GM04503 (cell line): ENCODE measurements at regions not wholly inside any gene's neighbourhood (a gene's known extent, or its start where the extent isn't known, plus 50 kb on each side); places are given as distances from the start of the nearest gene placed in this dataset.
A peak's percentile ranks its signal among the peaks of the same experiment; 100 is the strongest.

Experiments
- DNase-seq: peaks from one replicate; pipeline ENCODE4 v3.0.0-alpha.2; 2012; ENCODE audit warnings: low read depth

DNA sequence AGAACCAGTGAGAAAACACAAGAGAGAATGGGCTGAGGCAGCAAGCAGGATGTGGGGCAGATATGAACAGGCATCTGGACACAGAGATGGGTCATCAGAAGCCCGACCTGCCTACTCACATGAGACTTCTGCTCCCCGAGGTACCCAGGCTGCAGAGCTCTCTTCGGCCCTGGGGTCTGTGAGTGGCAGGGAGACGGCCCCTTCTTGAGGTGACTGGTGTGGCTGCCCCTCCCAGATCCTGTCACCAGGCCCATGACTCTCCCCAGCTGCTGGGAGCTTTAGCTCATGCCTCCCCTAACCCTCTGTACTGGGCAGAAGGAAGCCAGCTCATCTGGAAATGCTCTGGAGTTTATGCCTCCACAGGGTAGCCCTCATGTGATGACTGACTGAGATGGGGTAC lies 157.6 kb upstream of the PCBD1 start:
- no peak for DNase-seq

DNA sequence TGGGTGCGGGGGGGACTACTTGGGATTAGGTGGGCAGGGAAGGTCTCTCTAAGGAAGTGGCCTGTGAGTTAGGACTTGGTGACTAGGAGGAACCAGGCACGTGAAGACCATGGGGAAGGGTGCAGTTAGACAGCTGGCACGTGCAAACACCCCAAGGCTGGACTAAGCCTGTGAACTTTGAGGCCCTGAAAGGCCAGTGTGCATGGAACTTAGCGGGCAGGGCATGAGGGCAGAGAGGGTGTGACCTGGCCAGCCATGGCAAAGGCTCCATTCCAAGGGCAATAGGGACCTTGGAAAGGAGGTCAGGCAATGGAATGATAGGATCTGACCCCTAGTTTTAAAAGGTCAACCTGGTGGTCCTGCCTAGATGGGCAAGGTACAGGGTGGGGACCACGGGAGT lies 158.4 kb upstream of the PCBD1 start:
- DNase-seq = no peak

DNA sequence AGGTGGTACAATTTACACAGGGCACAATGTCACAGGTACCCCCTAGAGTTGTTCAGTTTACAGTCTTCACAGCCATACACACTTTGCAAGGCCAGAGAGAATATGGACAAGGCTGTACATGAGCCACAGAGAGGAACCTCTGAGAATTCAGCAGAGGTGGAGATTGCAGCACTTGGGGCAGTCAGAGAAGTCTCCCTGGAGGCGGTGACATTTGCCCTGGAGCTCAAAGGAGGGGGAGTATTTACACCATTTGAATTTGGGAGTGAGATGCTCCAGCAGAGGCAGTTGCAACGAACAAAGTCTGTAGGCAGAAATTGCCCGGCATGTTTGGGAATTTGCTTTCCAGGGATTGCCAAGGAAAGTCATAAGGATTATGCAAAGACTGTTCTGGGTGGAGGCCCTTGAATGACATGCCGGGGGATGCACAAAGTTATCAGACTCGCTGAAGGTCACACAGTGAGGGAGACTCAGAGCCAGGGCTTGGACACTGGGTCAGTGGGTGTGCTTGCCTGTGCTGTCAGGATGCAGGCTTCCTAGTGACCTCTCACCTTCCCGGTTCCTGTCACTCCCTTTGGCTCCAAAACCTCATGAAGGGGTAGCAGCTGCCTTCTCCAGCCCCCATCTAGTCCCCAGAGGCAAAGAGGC lies 160.7 kb upstream of the PCBD1 start:
- no peak for DNase-seq

DNA sequence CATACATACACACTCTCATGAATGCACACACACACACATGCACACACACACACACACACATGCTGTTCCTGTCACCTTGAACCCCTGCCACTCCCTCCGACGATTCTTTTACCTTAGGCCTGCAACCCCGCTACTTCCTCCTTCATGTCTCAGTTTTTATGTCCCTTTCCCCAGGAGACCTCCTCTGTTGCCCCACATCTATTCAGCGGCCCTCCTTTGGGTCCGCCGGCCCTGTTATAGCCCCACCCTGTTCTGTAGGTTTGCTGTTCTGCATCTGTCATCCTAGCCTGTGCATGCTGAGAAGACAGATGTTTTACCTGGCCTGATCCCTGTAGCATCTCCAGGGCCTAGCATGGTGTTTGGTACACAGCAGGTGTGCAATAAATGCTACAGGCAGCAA lies 161.6 kb upstream of the PCBD1 start:
- DNase-seq = no peak

DNA sequence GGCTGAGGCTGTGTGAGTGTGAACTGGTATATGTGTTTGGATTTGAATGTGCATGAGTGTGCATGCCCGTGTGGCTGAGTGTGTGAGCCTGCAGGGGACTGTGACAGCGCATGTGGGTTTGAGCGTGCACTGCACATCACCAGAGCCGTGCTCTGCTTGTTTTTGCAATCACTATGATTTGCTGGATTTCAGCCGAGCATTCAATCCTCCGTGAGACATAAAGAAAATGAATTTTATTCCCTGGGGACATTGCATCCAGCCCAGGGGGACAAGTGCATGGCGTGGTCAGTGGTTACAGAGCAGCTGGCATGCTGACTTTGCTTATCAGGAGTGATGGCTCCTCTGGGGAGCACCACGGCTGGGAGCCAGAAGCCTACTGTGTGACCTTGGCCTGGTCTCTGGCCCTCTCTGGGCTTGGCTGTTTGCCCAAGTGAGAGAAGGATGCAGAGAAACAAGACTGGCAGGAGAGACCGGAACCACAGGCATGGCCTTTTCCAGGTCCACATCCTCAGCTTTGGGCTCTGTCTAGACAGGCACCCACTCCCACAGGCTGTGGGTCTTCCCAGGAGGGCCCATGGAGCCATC lies 160.2 kb upstream of the UNC5B start:
- no peak for DNase-seq

DNA sequence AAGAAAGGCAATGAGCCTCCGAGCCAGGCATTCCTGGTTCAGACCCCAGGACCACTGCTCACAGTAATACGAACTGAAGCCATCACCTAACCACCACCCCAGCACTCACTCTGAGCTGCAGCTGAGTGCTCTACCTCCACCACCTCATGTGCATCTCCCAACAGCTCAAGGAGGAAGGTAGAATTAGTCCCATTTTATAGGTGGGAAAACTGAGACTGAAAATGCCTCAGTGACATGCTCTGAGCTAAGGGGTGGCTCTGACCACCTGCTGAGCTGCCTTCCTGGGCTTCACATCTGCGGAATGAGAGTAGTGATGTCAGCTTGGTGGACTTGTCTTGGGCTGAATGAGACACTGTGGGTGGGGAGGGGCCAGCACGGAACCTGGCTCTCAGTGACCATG lies 159.7 kb upstream of the UNC5B start:
- no peak for DNase-seq

DNA sequence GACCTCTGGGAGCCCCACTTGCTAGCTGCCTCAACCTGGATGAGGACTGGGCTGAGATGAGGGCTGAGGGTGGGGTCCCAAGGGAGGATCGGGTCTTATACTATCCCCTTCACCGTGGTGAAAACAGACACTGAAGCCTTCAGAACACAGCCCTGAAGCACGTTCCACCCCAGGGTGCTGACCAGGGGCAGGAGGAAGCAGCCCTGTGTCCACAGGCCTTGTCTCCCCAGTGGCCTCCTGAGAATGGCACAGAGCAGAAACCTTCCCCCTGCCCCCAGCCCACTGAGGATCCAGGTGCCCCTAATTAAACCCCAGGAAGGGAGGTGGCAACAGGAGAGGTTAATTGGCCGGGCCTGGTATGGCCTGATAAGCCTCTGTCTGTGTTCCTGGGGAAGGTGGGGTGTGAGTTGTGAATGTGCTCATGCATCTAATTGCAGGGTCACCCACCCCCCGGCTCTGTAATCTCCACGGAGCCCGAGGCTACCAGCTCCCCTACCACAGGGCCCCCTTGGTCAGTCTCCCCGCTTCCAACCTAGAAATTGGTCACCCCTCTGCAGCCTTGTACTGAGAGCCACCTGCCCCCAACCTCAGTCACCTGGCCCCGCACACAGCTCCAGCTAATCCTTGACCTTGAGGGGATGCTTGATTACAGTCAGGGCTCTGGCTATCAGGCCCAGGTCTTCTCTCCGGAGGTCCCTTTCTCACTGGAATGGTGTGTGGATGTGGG lies 159.0 kb upstream of the UNC5B start:
- DNase-seq = no peak

DNA sequence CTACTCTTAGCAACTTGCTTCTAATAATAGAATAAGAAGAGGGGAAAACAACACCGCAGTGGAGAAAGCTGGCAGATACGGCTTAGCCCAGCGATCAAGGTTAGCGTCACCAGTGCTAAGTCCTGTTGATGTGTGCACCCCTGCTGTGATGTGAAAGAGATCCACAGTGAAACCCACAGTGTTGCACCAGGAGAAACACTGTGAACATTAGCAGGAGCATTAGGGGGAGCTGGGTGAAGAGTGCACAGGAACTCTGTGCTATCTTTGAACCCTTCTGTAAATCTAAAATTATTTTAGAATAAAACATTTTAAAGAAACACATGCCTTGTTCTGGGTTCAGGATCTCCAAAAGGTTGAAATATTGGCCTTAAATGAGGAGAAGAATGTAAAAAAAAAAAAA lies 154.1 kb upstream of the UNC5B start:
- no peak for DNase-seq

DNA sequence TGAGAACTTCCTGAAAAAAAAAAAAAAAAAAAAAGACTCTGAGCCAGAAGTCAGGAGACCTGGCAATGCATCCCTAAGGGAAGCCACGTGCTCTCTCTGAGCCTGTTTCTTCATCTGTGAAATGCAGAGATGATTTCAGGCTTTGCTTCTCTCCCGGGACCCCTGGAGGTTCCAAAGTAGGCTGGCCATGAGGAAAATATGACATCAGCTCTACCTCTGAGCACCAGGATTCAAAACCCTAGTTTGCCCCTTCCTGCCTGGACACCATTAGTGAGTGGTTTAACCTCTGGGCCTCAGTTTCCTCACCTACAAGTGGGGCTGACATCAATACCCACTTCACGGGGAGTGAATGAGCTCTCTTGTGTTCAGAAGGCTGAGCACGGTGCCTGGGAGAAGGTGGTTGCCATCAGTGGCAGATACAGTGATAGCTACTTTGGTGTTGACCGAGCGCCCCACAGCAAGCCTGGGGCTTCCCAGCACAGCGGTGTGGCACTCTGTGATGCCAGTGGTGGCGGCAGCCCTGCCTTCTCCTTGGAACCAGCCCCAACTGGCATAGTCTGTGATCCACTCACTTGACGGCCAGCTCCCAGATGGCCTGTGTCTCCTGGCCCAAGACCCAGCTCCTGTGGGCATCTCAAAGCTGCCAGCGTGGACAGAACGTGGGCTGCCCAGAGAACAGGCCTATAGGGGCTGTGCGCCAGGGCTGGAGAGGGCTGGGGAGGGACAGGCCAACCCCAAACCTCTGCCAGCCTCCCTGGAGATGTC lies 153.1 kb upstream of the UNC5B start:
- no peak for DNase-seq

DNA sequence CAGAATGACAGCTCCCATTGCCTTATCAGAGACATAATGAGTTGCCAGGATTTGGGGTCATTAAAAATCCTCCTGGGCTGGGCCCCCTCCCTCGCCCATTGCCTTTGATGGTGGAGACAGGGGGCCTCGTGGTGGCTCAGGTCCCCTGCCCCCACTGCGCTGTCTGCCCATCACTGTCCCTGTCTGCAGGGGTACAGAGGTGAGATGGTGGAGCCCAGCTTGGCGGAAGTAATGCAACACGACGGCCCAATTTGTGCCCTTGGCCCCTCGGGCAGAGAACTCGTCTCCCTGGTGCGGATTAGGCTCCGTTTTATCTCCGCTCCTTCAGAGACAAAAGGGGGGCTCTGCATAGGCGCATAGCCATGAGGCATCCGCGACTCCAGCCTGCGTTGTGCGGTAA lies 152.4 kb upstream of the UNC5B start:
- DNase-seq = no peak

DNA sequence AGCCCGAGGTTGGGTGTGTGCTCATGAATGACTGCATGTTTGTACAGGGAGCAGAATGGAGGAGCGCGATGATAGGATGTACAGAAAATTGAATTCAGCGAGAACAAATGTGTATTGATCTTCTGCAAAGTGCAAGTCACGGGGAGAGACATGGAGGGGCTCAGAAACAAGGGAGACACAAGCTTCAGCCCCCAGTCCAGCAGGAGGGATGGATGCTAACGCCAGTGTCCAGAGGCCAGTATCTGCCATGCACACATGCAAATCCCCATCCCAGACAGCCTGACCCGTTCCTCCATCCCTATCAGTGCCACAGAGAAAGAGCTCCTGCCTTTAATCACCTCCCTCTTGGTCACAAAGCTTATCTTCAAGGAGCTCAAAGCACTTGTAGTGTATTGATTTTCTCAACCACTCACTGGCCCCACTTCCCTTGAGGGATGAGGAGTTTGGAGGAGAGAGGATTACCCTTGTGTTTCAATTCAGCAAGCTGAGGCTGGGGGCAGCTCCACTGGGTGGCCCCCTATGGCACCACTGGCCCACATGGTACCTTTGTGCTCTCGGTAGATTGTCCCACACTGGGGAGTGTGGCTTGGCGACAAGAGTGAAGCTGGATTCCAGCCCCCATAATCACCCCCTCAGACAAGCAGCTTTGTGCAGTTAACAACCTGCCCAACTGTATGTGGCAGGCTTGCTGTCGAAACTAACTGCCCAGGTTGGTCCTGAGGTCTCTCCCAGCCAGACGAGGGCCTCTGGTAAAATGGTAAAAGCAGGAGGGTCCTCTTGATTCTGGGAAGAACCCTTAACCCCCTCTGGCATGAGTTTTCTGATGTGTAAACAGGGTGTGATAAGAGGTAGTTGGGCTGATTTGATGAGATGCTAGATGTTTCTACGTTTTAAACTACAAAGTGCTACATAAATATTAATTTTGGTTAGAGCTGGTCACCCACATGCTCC lies 151.6 kb upstream of the UNC5B start:
- no peak for DNase-seq

DNA sequence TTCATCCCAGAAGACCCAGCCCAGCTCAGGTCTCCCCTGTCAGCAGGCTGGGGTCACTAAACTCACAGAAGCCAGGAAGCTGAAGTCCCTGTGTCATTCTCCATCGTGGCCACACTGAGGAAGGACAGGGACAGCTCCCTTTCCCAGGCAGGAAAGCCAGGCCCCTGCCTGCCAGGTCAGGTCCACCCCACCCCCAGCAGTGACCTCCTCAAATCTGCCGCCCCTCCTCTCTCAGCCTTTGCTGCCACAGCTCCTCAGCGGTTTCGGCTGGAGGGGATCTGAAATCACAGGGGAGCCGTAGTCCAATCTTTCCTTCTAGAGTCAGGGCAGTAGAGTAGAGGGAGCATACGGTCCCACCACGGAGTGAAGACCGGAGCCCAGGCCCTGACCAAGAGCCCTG lies 150.9 kb upstream of the UNC5B start:
- no peak for DNase-seq

DNA sequence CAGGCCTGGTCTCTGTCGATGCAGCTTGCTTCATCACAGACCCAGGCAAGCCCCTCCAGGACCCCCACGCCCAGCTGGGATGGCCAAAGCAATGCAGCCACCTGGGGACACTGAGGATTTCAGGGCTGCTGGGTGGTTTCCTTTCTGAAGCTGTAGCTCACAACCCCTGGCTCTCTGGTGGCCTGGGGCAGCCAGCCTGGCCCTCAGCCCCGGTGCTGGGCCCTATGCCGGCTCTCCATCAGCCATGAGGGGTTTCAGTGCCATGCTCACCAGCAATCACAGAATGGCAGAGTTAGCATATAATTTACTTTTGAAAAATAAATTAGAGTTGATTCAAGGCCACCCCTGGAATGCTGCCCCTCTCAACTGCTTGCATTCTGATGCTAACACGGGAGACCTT lies 150.2 kb upstream of the UNC5B start:
- no peak for DNase-seq

DNA sequence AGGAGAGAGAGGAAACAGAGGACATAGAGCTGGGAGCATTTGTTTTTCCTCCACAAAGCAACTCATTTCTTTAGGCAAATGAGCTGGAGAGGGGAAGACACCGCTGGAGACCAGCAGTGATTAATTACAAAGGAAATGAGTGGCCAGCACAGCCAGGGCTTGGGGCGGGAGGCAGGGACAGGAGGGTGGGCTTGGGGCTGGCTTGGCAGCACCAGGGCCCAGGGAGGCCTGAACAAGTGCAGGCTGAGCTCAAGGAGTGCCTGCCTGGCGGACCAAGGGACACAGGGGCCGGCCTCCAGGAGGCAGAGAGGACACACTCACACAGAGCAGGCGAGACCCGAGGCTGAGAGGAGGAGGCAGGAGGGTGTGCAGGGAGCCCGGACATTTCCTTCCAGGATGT lies 149.0 kb upstream of the UNC5B start:
- no peak for DNase-seq

DNA sequence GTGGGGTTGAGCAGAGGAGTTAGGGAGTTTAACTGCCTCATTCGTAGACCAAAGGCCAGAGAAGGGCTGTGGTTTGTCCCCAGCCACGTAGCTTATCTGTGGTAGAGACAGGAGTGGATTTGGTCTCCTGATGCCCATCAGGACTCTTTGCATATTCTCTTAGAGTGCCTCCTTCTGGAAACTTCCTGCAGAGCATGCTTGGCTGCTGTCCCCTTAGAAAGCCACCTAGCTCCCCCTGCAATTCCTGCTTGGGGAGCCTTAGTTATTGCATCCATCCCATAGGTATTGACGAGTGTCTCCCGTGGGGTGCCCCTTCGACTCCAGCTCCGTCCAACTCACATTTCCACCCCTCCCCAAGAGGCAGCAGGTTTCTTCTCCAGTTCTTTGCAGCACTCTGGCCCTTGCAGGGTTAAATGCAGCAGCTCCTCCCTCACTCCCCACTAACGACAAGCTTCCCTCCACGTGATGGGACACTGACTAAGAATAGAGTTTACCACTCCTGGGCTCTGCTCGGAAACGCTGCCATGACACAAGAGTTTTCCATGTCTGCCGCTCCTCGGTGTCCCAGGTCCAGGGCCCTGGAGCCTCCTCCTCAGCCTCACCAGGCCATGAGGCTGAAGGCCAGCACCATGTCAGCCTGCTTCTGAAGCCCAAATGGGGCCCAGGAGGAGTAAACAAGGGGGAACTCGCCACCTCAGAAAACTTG lies 147.8 kb upstream of the UNC5B start:
- no peak for DNase-seq

DNA sequence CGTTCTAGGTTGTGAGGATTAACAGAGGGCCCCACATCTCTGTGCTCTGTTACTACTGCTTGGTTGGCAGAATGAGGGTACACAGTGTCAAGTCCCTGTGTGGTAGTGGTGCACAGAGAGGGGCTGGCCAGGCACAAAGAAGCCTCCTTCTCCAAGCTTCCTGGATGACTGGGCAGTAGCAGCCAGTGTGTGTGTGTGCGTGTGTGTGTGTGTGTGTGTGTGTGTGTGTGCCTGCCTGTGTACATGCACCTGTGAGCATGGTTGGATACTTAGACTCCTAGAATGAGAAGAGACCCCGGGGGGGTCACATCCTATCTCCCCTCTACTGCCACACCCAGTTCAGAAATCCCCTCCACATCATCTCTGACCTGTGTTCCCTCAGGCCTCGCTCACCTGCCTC lies 146.7 kb upstream of the UNC5B start:
- no peak for DNase-seq

DNA sequence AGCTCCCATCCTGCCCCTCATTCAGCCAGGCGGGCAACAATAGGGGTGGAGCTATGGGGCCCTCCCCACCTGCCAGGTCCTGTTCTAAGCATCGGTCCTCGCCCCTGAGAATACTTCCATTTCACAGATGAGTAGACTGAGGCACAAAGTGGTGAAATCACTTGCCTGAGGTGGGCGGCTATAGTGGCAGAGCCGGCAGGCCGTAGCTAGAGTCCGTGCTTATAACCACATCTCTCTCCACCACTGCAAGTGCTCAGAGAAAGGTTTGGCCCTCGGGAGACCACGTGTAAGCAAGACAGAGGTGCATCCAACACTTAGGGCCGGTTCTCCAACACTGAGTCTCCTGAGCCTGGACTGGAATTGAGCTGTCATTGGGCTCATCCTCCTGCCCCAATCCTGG lies 145.8 kb upstream of the UNC5B start:
- no peak for DNase-seq

DNA sequence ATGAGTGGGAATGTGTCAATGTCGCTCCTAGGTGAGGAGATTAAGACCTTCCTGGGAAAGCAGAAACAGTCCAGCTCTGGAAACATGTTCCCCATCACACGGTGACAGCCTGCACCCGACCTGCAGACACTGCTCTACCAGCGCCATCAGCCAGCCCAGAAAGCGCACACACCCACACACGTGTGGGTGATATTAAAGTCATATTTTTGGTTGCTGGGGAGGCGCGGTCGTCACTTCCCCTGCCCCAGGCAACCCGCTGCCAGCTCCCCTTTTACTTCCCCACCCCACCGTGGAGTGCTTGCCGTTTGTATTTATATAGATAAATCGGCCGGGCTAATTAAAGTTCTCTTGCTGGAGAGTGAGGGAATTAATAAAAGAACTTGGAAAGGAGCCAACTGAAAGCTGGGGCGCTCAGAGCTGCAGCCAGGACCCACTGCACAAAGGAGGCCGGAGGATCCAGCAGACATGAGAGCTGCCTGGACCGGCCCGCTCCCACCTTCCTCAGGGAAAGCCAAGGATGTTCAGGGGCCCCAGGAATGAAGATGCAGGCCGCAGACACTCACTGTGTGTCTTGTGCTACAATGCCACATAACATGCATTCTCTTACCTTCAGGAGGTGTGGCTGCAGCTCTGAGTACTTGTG lies 145.2 kb upstream of the UNC5B start:
- DNase-seq = no peak

DNA sequence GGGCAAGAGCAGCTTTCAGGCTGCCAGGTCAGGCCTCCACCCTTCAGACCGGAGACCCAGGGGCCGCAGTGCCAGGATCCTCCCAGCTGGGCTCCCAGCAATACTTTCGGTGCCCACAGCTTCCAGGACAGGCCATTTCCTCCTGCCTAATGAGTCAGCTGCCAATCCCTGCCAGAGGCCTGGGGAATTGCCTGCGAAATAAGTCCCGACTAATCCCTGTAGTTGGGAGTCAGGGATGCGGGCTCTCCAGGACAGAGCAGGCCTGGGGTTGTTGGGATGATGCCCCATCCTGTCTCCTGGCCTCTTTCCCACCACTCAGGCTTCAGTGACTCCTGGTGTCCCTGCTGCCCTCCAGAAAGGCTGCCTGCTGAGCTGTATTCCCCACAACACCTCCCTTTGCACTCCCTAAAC lies 143.5 kb upstream of the UNC5B start:
- peak; percentile 11 for DNase-seq

DNA sequence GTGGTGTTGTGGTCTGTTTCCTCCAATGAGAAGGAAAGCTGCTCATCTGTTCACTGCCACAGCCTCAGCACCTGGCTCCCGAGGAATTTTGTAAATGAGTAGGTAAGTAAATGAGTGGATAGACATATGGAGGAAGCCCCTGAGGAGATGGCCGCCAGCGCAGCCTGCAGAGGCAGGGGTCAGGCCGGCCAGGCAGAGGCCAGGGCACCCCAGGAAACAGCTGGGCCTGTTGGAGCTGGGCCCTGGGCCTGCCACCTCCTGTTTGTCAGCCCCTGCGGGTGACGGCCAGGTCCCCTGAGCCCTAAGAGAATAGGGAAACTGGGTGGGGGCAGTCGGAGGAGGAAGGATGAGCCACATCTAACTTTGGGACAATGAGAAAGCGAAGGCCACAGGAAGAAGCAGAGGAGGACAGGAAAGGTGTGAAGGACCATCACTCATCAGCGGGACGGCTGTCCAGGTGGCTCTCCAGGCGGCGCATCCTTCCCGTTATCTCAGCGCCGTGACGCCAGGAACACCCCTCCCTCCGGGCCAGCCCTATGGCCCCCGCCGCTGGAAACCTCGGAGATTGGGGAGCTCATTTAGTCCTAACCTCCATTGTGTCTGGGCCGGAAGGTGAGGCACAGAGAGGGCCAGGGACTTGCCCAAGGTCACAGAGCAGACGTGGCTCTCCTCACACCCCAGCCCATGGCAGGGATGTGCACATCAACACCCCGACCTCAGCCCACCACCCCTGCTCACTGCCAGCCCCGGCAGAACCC lies 142.3 kb upstream of the UNC5B start:
- DNase-seq = no peak
